Suprapubic skin (tissue), 4 donors: ENCODE measurements at regions not wholly inside any gene's neighbourhood (a gene's known extent, or its start where the extent isn't known, plus 50 kb on each side); places are given as distances from the start of the nearest gene placed in this dataset.

Source experiments
- DNase-seq, 2 donors: peaks; one replicate each; pipeline ENCODE4 v3.0.0-alpha.2; 2019; ENCODE audit warnings: low spot score in 2 of 2
- H3K27ac ChIP-seq: fragments of 200-600 bp; sonication (generic); one replicate; pipeline ENCODE4 v1.5.1; 2019
- H3K27me3 ChIP-seq: fragments of 200-600 bp; sonication (generic); one replicate; pipeline ENCODE4 v1.5.1; 2019
- H3K36me3 ChIP-seq: fragments of 200-600 bp; sonication (generic); one replicate; pipeline ENCODE4 v1.5.1; 2019
- H3K4me1 ChIP-seq: fragments of 200-600 bp; sonication (generic); one replicate; pipeline ENCODE4 v1.5.1; 2019
- H3K4me3 ChIP-seq: fragments of 200-600 bp; sonication (generic); one replicate; pipeline ENCODE4 v1.5.1; 2019; ENCODE audit warnings: mild to moderate bottlenecking
- H3K9me3 ChIP-seq: fragments of 200-600 bp; sonication (generic); one replicate; pipeline ENCODE4 v1.5.1; 2019
- CTCF ChIP-seq, 2 donors: fragments of 200-600 bp in 1 of 2; fragments of 450-650 bp in 1 of 2; sonication (generic) in 1 of 2; IDR thresholded peaks; one replicate each; pipeline ENCODE4 v1.5.1; 2016 to 2019; ENCODE audit warnings: antibody characterized with exemption in 2 of 2, mild to moderate bottlenecking in 1 of 2, moderate library complexity in 1 of 2
- EP300 ChIP-seq: sonication (generic); formaldehyde crosslinking; IDR thresholded peaks from one replicate; pipeline ENCODE4 v1.6.1; 2017; ENCODE audit warnings: antibody characterized with exemption
- POLR2A ChIP-seq, 2 donors: fragments of 450-650 bp; IDR thresholded peaks; one replicate each; pipeline ENCODE4 v1.6.1; 2017; ENCODE audit warnings: antibody characterized with exemption in 2 of 2, mild to moderate bottlenecking in 2 of 2, moderate library complexity in 2 of 2
- POLR2AphosphoS5 ChIP-seq, 3 donors: sonication (generic); formaldehyde crosslinking; IDR thresholded peaks; one replicate each; pipeline ENCODE4 v1.6.1; 2017; ENCODE audit warnings: antibody characterized with exemption in 3 of 3
- WGBS: methylation state at CpG from one replicate; pipeline ENCODE4 v1.1.5; 2018; 5-methylcytosine and 5-hydroxymethylcytosine counted together

GRCh38 chr2:19806131-19806530 is 95.7 kb downstream of the TTC32 start:
- 88% methylated on average over 4 of the region's 4 CpGs for WGBS
- Histone ChIP-seq H3K4me1 (no peaks in the 10 kb centered on the region), H3K4me3 (no peak overlapping the region), H3K9me3 (no peaks in the 10 kb centered on the region), H3K27ac (no peak overlapping the region), H3K27me3 (no peaks in the 10 kb centered on the region), H3K36me3 (no peaks in the 10 kb centered on the region)
- TF ChIP-seq POLR2A (IDR thresholded peaks at IDR 0.05) (no peak), CTCF (IDR thresholded peaks at IDR 0.05) (no peak), POLR2AphosphoS5 (IDR thresholded peaks at IDR 0.05) (no peak), EP300 (no peak)
- DNase-seq = no peak

- Histone ChIP-seq H3K4me1 (no peaks in the 10 kb centered on the region), H3K27ac (no peak overlapping the region), H3K9me3 (no peaks in the 10 kb centered on the region), H3K36me3 (no peaks in the 10 kb centered on the region), H3K4me3 (no peak overlapping the region), H3K27me3 (no peaks in the 10 kb centered on the region)
- 83% methylated on average over 4 of the region's 4 CpGs for WGBS
- no peak for DNase-seq
- TF ChIP-seq EP300 (no peak), POLR2A (IDR thresholded peaks at IDR 0.05) (no peak), POLR2AphosphoS5 (IDR thresholded peaks at IDR 0.05) (no peak), CTCF (IDR thresholded peaks at IDR 0.05) (no peak)
These were observed 96.5 kb downstream of the TTC32 start for GRCh38 chr2:19805266-19805665.

- Histone ChIP-seq H3K9me3 (no peaks in the 10 kb centered on the region), H3K36me3 (no peaks in the 10 kb centered on the region), H3K27ac (no peak overlapping the region), H3K4me3 (no peak overlapping the region), H3K27me3 (no peaks in the 10 kb centered on the region), H3K4me1 (no peaks in the 10 kb centered on the region)
- 86% methylated on average over 3 of the region's 3 CpGs for WGBS
- TF ChIP-seq CTCF (IDR thresholded peaks at IDR 0.05) (no peak), POLR2AphosphoS5 (IDR thresholded peaks at IDR 0.05) (no peak), EP300 (no peak), POLR2A (IDR thresholded peaks at IDR 0.05) (no peak)
- no peak for DNase-seq
These were observed 97.0 kb downstream of the TTC32 start for GRCh38 chr2:19804639-19805260.

GRCh38 chr2:19802086-19802841 is 99.5 kb downstream of the TTC32 start:
- no peak for DNase-seq
- TF ChIP-seq POLR2A (IDR thresholded peaks at IDR 0.05) (no peak), POLR2AphosphoS5 (IDR thresholded peaks at IDR 0.05) (no peak), CTCF (IDR thresholded peaks at IDR 0.05) (no peak), EP300 (no peak)
- Histone ChIP-seq H3K27me3 (no peaks in the 10 kb centered on the region), H3K4me3 (no peak overlapping the region), H3K36me3 (no peaks in the 10 kb centered on the region), H3K9me3 (no peaks in the 10 kb centered on the region), H3K27ac (no peak overlapping the region), H3K4me1 (no peaks in the 10 kb centered on the region)
- WGBS = 87% methylated on average over 4 of the region's 4 CpGs

- TF ChIP-seq POLR2AphosphoS5 (IDR thresholded peaks at IDR 0.05) (peak in 1 of 3 donors; percentile 17), CTCF (IDR thresholded peaks at IDR 0.05) (no peak), POLR2A (IDR thresholded peaks at IDR 0.05) (no peak), EP300 (peak; percentile 34)
These were observed 100.3 kb downstream of the TTC32 start for GRCh38 chr2:19801367-19802080.

More at GRCh38 chr2:19801367-19802080, 100.3 kb downstream of the TTC32 start:
- Histone ChIP-seq H3K9me3 (no peaks in the 10 kb centered on the region), H3K27ac (peak overlapping the region; percentile 48), H3K4me1 (no peaks in the 10 kb centered on the region), H3K27me3 (no peaks in the 10 kb centered on the region), H3K4me3 (no peak overlapping the region), H3K36me3 (no peaks in the 10 kb centered on the region)
- 69% methylated on average over 15 of the region's 15 CpGs for WGBS
- peak in 1 of 2 donors; percentile 88 for DNase-seq
